ENCODE measurements at regions not wholly inside any gene's neighbourhood (a gene's known extent, or its start where the extent isn't known, plus 50 kb on each side); places are given as distances from the start of the nearest gene placed in this dataset.
"Not testable (repeated sequence)": the region's sequence is repeated elsewhere in the genome, so short reads cannot be mapped to it uniquely, and the experiment has no call there.

- intact Hi-C loops (cut with DNase I): no loop called here
- DNase-seq (no peak), FAIRE-seq (no peak), ATAC-seq (no peak)
- 66 to 78% methylated on average over 4 of the region's 4 CpGs for WGBS, 2 donors
- H3K27ac ChIP-seq: no peak overlapping the region
- H3K4me3 ChIP-seq: no peak overlapping the region
- no peaks in the 10 kb centered on the region for H3K4me1 ChIP-seq
- TF ChIP-seq, protein P1, sequence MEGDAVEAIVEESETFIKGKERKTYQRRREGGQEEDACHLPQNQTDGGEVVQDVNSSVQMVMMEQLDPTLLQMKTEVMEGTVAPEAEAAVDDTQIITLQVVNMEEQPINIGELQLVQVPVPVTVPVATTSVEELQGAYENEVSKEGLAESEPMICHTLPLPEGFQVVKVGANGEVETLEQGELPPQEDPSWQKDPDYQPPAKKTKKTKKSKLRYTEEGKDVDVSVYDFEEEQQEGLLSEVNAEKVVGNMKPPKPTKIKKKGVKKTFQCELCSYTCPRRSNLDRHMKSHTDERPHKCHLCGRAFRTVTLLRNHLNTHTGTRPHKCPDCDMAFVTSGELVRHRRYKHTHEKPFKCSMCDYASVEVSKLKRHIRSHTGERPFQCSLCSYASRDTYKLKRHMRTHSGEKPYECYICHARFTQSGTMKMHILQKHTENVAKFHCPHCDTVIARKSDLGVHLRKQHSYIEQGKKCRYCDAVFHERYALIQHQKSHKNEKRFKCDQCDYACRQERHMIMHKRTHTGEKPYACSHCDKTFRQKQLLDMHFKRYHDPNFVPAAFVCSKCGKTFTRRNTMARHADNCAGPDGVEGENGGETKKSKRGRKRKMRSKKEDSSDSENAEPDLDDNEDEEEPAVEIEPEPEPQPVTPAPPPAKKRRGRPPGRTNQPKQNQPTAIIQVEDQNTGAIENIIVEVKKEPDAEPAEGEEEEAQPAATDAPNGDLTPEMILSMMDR (IDR thresholded peaks at IDR 0.05): no peak
- H3K9me3 ChIP-seq: no peaks in the 10 kb centered on the region
- no peaks in the 10 kb centered on the region for H3K36me3 ChIP-seq
- H3K27me3 ChIP-seq: peaks cover 0 to 27% (median 3%) of the 10 kb centered on the region in 4 donors
These were observed 135.7 kb downstream of the OR2B2 start for GRCh38 chr6:27776504-27776903.

DNA sequence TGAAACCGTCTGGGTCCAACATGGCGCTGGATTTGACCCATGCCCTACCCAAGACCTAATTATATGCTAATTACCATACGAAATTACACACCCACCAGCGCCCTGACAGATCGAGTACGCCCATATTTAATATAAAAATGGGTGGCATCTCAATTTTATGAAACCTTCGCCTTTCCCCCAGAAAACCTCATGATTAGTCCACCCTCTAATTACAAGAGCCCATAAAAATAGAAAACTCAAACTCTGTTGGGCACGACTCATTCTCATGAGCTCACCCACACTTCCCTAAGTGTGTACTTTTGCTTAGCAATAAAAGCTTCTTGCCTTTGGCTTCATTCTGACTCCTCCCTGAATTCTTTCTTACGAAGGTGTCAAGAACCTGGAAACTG lies 136.4 kb downstream of the OR2B2 start:
- H3K36me3 ChIP-seq: no peaks in the 10 kb centered on the region
- no peaks in the 10 kb centered on the region for H3K9me3 ChIP-seq
- WGBS, 2 donors: 68 to 73% methylated on average over 9 of the region's 9 CpGs
- peaks cover 0 to 33% (median 6%) of the 10 kb centered on the region in 4 donors for H3K27me3 ChIP-seq
- no peak overlapping the region for H3K4me3 ChIP-seq
- FAIRE-seq (no peak), DNase-seq (no peak), ATAC-seq (no peak)
- no peaks in the 10 kb centered on the region for H3K4me1 ChIP-seq
- intact Hi-C loops (cut with DNase I): no loop called here
- TF ChIP-seq, protein P1 (IDR thresholded peaks at IDR 0.05): no peak
- H3K27ac ChIP-seq: no peak overlapping the region

- FAIRE-seq; intact Hi-C loops (cut with DNase I); H3K4me3 ChIP-seq; H3K9me3 ChIP-seq; ATAC-seq; H3K27ac ChIP-seq; H3K4me1 ChIP-seq; DNase-seq; H3K36me3 ChIP-seq: not testable (repeated sequence)
- peaks cover 0 to 36% (median 6%) of the 10 kb centered on the region in 4 donors for H3K27me3 ChIP-seq
- WGBS, 2 donors: 60 to 70% methylated on average over 5 of the region's 5 CpGs
These were observed 136.9 kb downstream of the OR2B2 start for GRCh38 chr6:27775138-27775795.

GRCh38 chr6:27774264-27774600 lies 138.0 kb downstream of the OR2B2 start:
- H3K4me1 ChIP-seq; H3K9me3 ChIP-seq; FAIRE-seq; H3K27ac ChIP-seq; H3K4me3 ChIP-seq; intact Hi-C loops (cut with DNase I); H3K36me3 ChIP-seq; DNase-seq; ATAC-seq: not testable (repeated sequence)
- peaks cover 0 to 34% (median 6%) of the 10 kb centered on the region in 4 donors for H3K27me3 ChIP-seq
- 80 to 91% methylated on average over 8 of the region's 8 CpGs for WGBS, 2 donors

GRCh38 chr6:27773542-27774263 lies 138.5 kb downstream of the OR2B2 start:
- ATAC-seq; H3K4me1 ChIP-seq; H3K9me3 ChIP-seq; H3K4me3 ChIP-seq; H3K27ac ChIP-seq; DNase-seq; FAIRE-seq; H3K36me3 ChIP-seq; intact Hi-C loops (cut with DNase I): not testable (repeated sequence)
- whole genome bisulfite sequencing, 2 donors: 57 to 70% methylated on average over 10 of the region's 10 CpGs
- peaks cover 0 to 28% (median 5%) of the 10 kb centered on the region in 4 donors for H3K27me3 ChIP-seq

- FAIRE-seq (no peak), DNase-seq (peak; percentile 72 to 95 (median 86)), ATAC-seq (peak; percentile 98 to 100 (median 100))
- Histone ChIP-seq H3K36me3 (no peaks in the 10 kb centered on the region), H3K9me3 (no peaks in the 10 kb centered on the region), H3K4me1 (no peaks in the 10 kb centered on the region), H3K27me3 (peaks cover 0 to 22% (median 3%) of the 10 kb centered on the region in 4 donors), H3K27ac (no peak overlapping the region), H3K4me3 (no peak overlapping the region)
- intact Hi-C loops (cut with DNase I): no loop called here
- TF ChIP-seq, protein P1 (IDR thresholded peaks at IDR 0.05): peak; percentile 84 to 92 (median 91)
- 13 to 14% methylated on average over 33 of the region's 33 CpGs for WGBS, 2 donors
These were observed 139.8 kb downstream of the OR2B2 start for GRCh38 chr6:27772261-27773001.

Measured in pancreas (tissue), 10 donors.